Fibroblast of lung (primary cell): ENCODE measurements at regions not wholly inside any gene's neighbourhood (a gene's known extent, or its start where the extent isn't known, plus 50 kb on each side); places are given as distances from the start of the nearest gene placed in this dataset.

Source experiments
- DNase-seq, 2 donors: peaks; one replicate each; pipeline versions ENCODE4 v3.0.0 to v3.0.0-alpha.2; 2010; ENCODE audit warnings: low read depth in 2 of 2
- H2AFZ ChIP-seq: 2 replicates; pipeline ENCODE4 v1.5.1; 2012; ENCODE audit warnings: low read length, control low read depth, inconsistent platforms
- H3K27ac ChIP-seq: 2 replicates; pipeline ENCODE4 v1.5.1; 2011; ENCODE audit warnings: low read length, control low read depth; ENCODE audit not compliant: insufficient read depth
- H3K27me3 ChIP-seq: 2 replicates; pipeline ENCODE4 v1.5.1; 2011; ENCODE audit warnings: mild to moderate bottlenecking, low read length; ENCODE audit not compliant: control insufficient read depth, insufficient read depth
- H3K36me3 ChIP-seq: 2 replicates; pipeline ENCODE4 v1.5.1; 2011; ENCODE audit warnings: low read length; ENCODE audit not compliant: control insufficient read depth, insufficient read depth
- H3K4me1 ChIP-seq: 2 replicates; pipeline ENCODE4 v1.5.1; 2011; ENCODE audit warnings: low read length; ENCODE audit not compliant: control insufficient read depth, insufficient read depth; ENCODE audit errors: extremely low read depth
- H3K4me2 ChIP-seq: 2 replicates; pipeline ENCODE4 v1.5.1; 2011; ENCODE audit warnings: low read length, control low read depth; ENCODE audit not compliant: insufficient read depth; ENCODE audit errors: extremely low read depth
- H3K4me3 ChIP-seq, 4 experiments: fragments of 200-600 bp in 1 of 4; sonication (generic) in 1 of 4; replicated peaks in 1 of 4; 2 replicates each; pipeline ENCODE4 v1.5.1; 2011 to 2016; ENCODE audit warnings: low read length in 4 of 4, low read depth in 3 of 4, mild to moderate bottlenecking in 3 of 4, control low read depth in 2 of 4, inconsistent platforms in 1 of 4, mixed read lengths in 1 of 4; ENCODE audit not compliant: insufficient read depth in 1 of 4; ENCODE audit errors: control extremely low read depth in 1 of 4
- H3K79me2 ChIP-seq: 2 replicates; pipeline ENCODE4 v1.5.1; 2012; ENCODE audit warnings: mild to moderate bottlenecking, low read length, inconsistent platforms; ENCODE audit not compliant: control insufficient read depth, insufficient read depth
- H3K9ac ChIP-seq: 2 replicates; pipeline ENCODE4 v1.5.1; 2011; ENCODE audit warnings: mild to moderate bottlenecking, low read length, control low read depth; ENCODE audit not compliant: insufficient read depth
- H3K9me3 ChIP-seq: 2 replicates; pipeline ENCODE4 v1.5.1; 2012; ENCODE audit warnings: low read depth, low read length; ENCODE audit not compliant: control insufficient read depth, insufficient read depth
- H4K20me1 ChIP-seq: 2 replicates; pipeline ENCODE4 v1.5.1; 2011; ENCODE audit warnings: low read length; ENCODE audit not compliant: control insufficient read depth, insufficient read depth; ENCODE audit errors: extremely low read depth
- EZH2 ChIP-seq: IDR thresholded peaks from 2 replicates; pipeline ENCODE4 v1.5.1; 2012; ENCODE audit warnings: low read length, control low read depth, mild to moderate bottlenecking; ENCODE audit errors: missing control alignments
- TF ChIP-seq, protein P1 (sequence below), 2 donors: IDR thresholded peaks in 1 of 2; conservative IDR thresholded peaks in 1 of 2; 1 replicate in 1 of 2; 2 replicates in 1 of 2; pipeline ENCODE4 v1.5.1; 2011 to 2012; ENCODE audit warnings: low read length in 2 of 2, control low read depth in 1 of 2, inconsistent platforms in 1 of 2, low read depth in 1 of 2, mild to moderate bottlenecking in 1 of 2

DNA sequence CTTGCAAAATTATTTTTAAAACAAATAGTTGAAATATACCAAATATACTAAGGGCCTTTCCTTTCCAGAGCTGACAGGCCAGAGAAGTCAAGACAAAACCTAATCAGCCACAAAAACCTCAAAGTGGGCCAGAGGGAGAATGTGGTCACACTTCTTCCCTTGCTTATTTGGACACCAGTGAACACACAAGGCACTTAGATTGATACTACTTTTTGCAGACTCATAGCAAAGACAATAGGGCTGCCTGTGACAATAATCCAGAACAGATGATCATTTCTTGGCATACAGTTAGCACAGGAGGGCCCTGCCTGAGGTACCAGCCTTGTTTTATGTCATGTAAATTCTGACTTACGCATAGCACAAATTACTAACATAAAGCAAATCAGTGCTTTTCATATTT lies 215.7 kb upstream of the NEIL3 start:
- H3K9ac ChIP-seq: no peak overlapping the region
- H3K4me3 ChIP-seq: no peak overlapping the region
- peak in 1 of 2 donors; percentile 33 for DNase-seq
- H3K4me1 ChIP-seq: no peaks in the 10 kb centered on the region
- no peak overlapping the region for H2AFZ ChIP-seq
- no peaks in the 10 kb centered on the region for H4K20me1 ChIP-seq
- no peak overlapping the region for H3K4me2 ChIP-seq
- no peaks in the 10 kb centered on the region for H3K27me3 ChIP-seq
- no peaks in the 10 kb centered on the region for H3K9me3 ChIP-seq
- H3K79me2 ChIP-seq: no peaks in the 10 kb centered on the region
- H3K36me3 ChIP-seq: no peaks in the 10 kb centered on the region
- H3K27ac ChIP-seq: no peak overlapping the region
- TF ChIP-seq EZH2: no peak
- TF ChIP-seq, protein P1, sequence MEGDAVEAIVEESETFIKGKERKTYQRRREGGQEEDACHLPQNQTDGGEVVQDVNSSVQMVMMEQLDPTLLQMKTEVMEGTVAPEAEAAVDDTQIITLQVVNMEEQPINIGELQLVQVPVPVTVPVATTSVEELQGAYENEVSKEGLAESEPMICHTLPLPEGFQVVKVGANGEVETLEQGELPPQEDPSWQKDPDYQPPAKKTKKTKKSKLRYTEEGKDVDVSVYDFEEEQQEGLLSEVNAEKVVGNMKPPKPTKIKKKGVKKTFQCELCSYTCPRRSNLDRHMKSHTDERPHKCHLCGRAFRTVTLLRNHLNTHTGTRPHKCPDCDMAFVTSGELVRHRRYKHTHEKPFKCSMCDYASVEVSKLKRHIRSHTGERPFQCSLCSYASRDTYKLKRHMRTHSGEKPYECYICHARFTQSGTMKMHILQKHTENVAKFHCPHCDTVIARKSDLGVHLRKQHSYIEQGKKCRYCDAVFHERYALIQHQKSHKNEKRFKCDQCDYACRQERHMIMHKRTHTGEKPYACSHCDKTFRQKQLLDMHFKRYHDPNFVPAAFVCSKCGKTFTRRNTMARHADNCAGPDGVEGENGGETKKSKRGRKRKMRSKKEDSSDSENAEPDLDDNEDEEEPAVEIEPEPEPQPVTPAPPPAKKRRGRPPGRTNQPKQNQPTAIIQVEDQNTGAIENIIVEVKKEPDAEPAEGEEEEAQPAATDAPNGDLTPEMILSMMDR (conservative IDR thresholded peaks at IDR 0.05 in 1 of 2, IDR thresholded peaks at IDR 0.05 in 1 of 2; ENCODE audit: low read depth in 1 of 2, low read length in 2 of 2): no peak

- no peak for DNase-seq
- H3K4me2 ChIP-seq: no peak overlapping the region
- H3K27me3 ChIP-seq: no peaks in the 10 kb centered on the region
- TF ChIP-seq, protein P1 (conservative IDR thresholded peaks at IDR 0.05 in 1 of 2, IDR thresholded peaks at IDR 0.05 in 1 of 2; ENCODE audit: low read depth in 1 of 2, low read length in 2 of 2): no peak
- no peak for TF ChIP-seq EZH2
- H2AFZ ChIP-seq: no peak overlapping the region
- no peaks in the 10 kb centered on the region for H3K36me3 ChIP-seq
- H3K79me2 ChIP-seq: no peaks in the 10 kb centered on the region
- H3K9me3 ChIP-seq: no peaks in the 10 kb centered on the region
- no peak overlapping the region for H3K9ac ChIP-seq
- H3K4me3 ChIP-seq: no peak overlapping the region
- H4K20me1 ChIP-seq: no peaks in the 10 kb centered on the region
- H3K27ac ChIP-seq: no peak overlapping the region
- H3K4me1 ChIP-seq: no peaks in the 10 kb centered on the region
Measured at GRCh38 chr4:177097291-177097690, 212.4 kb upstream of the NEIL3 start.

GRCh38 chr4:177099211-177099610 lies 210.5 kb upstream of the NEIL3 start:
- Histone ChIP-seq H3K9me3 (no peaks in the 10 kb centered on the region), H3K79me2 (no peaks in the 10 kb centered on the region), H3K27me3 (no peaks in the 10 kb centered on the region), H3K9ac (no peak overlapping the region), H3K4me1 (no peaks in the 10 kb centered on the region), H3K27ac (no peak overlapping the region), H3K4me3 (no peak overlapping the region), H4K20me1 (no peaks in the 10 kb centered on the region), H3K4me2 (no peak overlapping the region), H2AFZ (no peak overlapping the region), H3K36me3 (no peaks in the 10 kb centered on the region)
- DNase-seq: no peak
- TF ChIP-seq, protein P1 (conservative IDR thresholded peaks at IDR 0.05 in 1 of 2, IDR thresholded peaks at IDR 0.05 in 1 of 2; ENCODE audit: low read depth in 1 of 2, low read length in 2 of 2): no peak
- TF ChIP-seq EZH2: no peak
